B cell (primary cell): ENCODE measurements at regions not wholly inside any gene's neighbourhood (a gene's known extent, or its start where the extent isn't known, plus 50 kb on each side); places are given as distances from the start of the nearest gene placed in this dataset.
"Not testable (repeated sequence)": the region's sequence is repeated elsewhere in the genome, so short reads cannot be mapped to it uniquely, and the experiment has no call there.

Experiments used
- ATAC-seq: fragments of 200-7000 bp; cut with Tn5 transposase; one replicate; pipeline ENCODE4 v1.10.0; 2021; ENCODE audit warnings: low read depth, mild to moderate bottlenecking, moderate number of reproducible peaks, moderate library complexity
- CTCF ChIA-PET: fragments of 350-600 bp; sonication (Branson Sonifier 250); formaldehyde crosslinking; loops from one replicate; lab custom pipeline; 2021; ENCODE audit warnings: antibody characterized with exemption, inconsistent platforms; lab: Charles Lee
- POLR2A ChIA-PET: fragments of 350-600 bp; sonication (Branson Sonifier 250); formaldehyde crosslinking; loops from one replicate; lab custom pipeline; 2021; ENCODE audit warnings: antibody characterized with exemption; lab: Charles Lee
- DNase-seq: peaks from one replicate; pipeline ENCODE4 v3.0.0; 2013
- H2AFZ ChIP-seq: 2 replicates; pipeline ENCODE4 v1.6.1; 2012; ENCODE audit warnings: mild to moderate bottlenecking, low read depth, low read length; ENCODE audit not compliant: insufficient read depth, poor library complexity, severe bottlenecking
- H3K27ac ChIP-seq, 2 donors: 1 replicate in 1 of 2; 2 replicates in 1 of 2; pipeline ENCODE4 v1.5.1; 2012 to 2013; ENCODE audit warnings: low read length in 2 of 2, mild to moderate bottlenecking in 2 of 2, moderate library complexity in 1 of 2
- H3K27me3 ChIP-seq, 4 experiments: fragments of 200-600 bp in 1 of 4; sonication (generic) in 1 of 4; replicated peaks in 1 of 4; 1 replicate in 2 of 4; 2 replicates in 2 of 4; pipeline versions ENCODE4 v1.6.1 to v1.7.0; 2013 to 2016; ENCODE audit warnings: low read length in 3 of 4, mild to moderate bottlenecking in 2 of 4, mixed read lengths in 1 of 4, moderate library complexity in 1 of 4; ENCODE audit not compliant: insufficient read depth in 4 of 4, control insufficient read depth in 3 of 4; ENCODE audit errors: control extremely low read depth in 1 of 4
- H3K36me3 ChIP-seq, 2 experiments: replicated peaks in 1 of 2; 1 replicate in 1 of 2; 2 replicates in 1 of 2; pipeline versions ENCODE4 v1.6.1 to v1.7.1; 2013; ENCODE audit warnings: low read length in 1 of 2; ENCODE audit not compliant: insufficient read depth in 2 of 2, control insufficient read depth in 1 of 2; ENCODE audit errors: control extremely low read depth in 1 of 2, extremely low read depth in 1 of 2
- H3K4me1 ChIP-seq, 2 donors: fragments of 200-600 bp in 1 of 2; sonication (generic) in 1 of 2; 1 replicate in 1 of 2; 2 replicates in 1 of 2; pipeline versions ENCODE4 v1.5.1 to v1.6.1; 2013 to 2017; ENCODE audit warnings: low read length in 2 of 2; ENCODE audit not compliant: control insufficient read depth in 2 of 2, insufficient read depth in 2 of 2
- H3K4me2 ChIP-seq: replicated peaks from 2 replicates; pipeline ENCODE3; 2012; ENCODE audit warnings: mild to moderate bottlenecking, low read depth, low read length; ENCODE audit not compliant: poor library complexity, severe bottlenecking
- H3K4me3 ChIP-seq, 5 experiments: fragments of 200-600 bp in 1 of 5; sonication (generic) in 1 of 5; 1 replicate in 3 of 5; 2 replicates in 2 of 5; pipeline versions ENCODE4 v1.5.1 to v1.7.0; 2011 to 2016; ENCODE audit warnings: low read length in 4 of 5, mild to moderate bottlenecking in 4 of 5, low read depth in 2 of 5, control low read depth in 1 of 5, moderate library complexity in 1 of 5; ENCODE audit not compliant: insufficient read depth in 1 of 5; ENCODE audit errors: control extremely low read depth in 1 of 5, extremely low read depth in 1 of 5
- H3K79me2 ChIP-seq: fragments of 200-600 bp; sonication (generic); one replicate; pipeline ENCODE4 v1.6.0; 2016; ENCODE audit warnings: low read length; ENCODE audit not compliant: control insufficient read depth, insufficient read depth
- H3K9ac ChIP-seq: fragments of 200-600 bp; sonication (generic); 2 replicates; pipeline ENCODE4 v1.6.1; 2017; ENCODE audit warnings: mild to moderate bottlenecking, low read length, moderate library complexity
- H3K9me3 ChIP-seq, 3 donors: one replicate each; pipeline versions ENCODE4 v1.6.1 to v1.7.1; 2013; ENCODE audit warnings: low read length in 2 of 3; ENCODE audit not compliant: control insufficient read depth in 2 of 3, insufficient read depth in 1 of 3; ENCODE audit errors: control extremely low read depth in 1 of 3
- H4K20me1 ChIP-seq: 2 replicates; pipeline ENCODE4 v1.6.0; 2012; ENCODE audit warnings: mild to moderate bottlenecking, low read length; ENCODE audit not compliant: insufficient read depth, control insufficient read depth, poor library complexity, severe bottlenecking
- H3K27ac Mint-ChIP-seq: one replicate; pipeline ENCODE4 v1.8.0; 2021; ENCODE audit warnings: mixed read lengths
- H3K27me3 Mint-ChIP-seq: one replicate; pipeline ENCODE4 v1.8.0; 2021; ENCODE audit warnings: mixed read lengths
- H3K4me1 Mint-ChIP-seq: one replicate; pipeline ENCODE4 v1.8.0; 2021; ENCODE audit warnings: mixed read lengths
- H3K4me3 Mint-ChIP-seq: one replicate; pipeline ENCODE4 v1.8.0; 2021; ENCODE audit warnings: mixed read lengths
- H3K9me3 Mint-ChIP-seq: one replicate; pipeline ENCODE4 v1.8.0; 2022; ENCODE audit warnings: mixed read lengths; ENCODE audit not compliant: insufficient read depth
- WGBS: methylation state at CpG from one replicate; pipeline ENCODE4 v1.1.5; 2013; ENCODE audit warnings: missing lambda C conversion rate; ENCODE audit not compliant: insufficient coverage; 5-methylcytosine and 5-hydroxymethylcytosine counted together
- intact Hi-C: fragments of 100-400 bp; cut with micrococcal nuclease; formaldehyde crosslinking; loops from one replicate; pipeline ENCODE4 v1.10.0; 2022

- not testable (repeated sequence) for H3K4me1 ChIP-seq, ATAC-seq
Observed at GRCh38 chr2:132307613-132308198, 108.9 kb upstream of the GPR39 start.

GRCh38 chr2:132309203-132309602 lies 107.4 kb upstream of the GPR39 start:
- WGBS, result no CpG with 5 or more reads among the region's 1 CpG
- H3K4me3 ChIP-seq, CTCF ChIA-PET, H3K9me3 Mint-ChIP-seq, H3K4me2 ChIP-seq, H2AFZ ChIP-seq, H3K27me3 Mint-ChIP-seq, H3K9ac ChIP-seq, H3K4me3 Mint-ChIP-seq, ATAC-seq, POLR2A ChIA-PET, H3K36me3 ChIP-seq, intact Hi-C loops, DNase-seq, H3K79me2 ChIP-seq, H3K27ac ChIP-seq, H3K9me3 ChIP-seq, H4K20me1 ChIP-seq, H3K4me1 ChIP-seq, H3K4me1 Mint-ChIP-seq, H3K27ac Mint-ChIP-seq, H3K27me3 ChIP-seq: not testable (repeated sequence)

More at GRCh38 chr2:132307613-132308198, 108.9 kb upstream of the GPR39 start:
- H4K20me1 ChIP-seq, H3K9me3 Mint-ChIP-seq, H3K4me1 Mint-ChIP-seq, POLR2A ChIA-PET, H2AFZ ChIP-seq, intact Hi-C loops, H3K27ac Mint-ChIP-seq, DNase-seq, H3K4me2 ChIP-seq, H3K27ac ChIP-seq, CTCF ChIA-PET, H3K27me3 Mint-ChIP-seq, H3K9ac ChIP-seq, H3K27me3 ChIP-seq, H3K4me3 ChIP-seq, H3K36me3 ChIP-seq, H3K9me3 ChIP-seq, H3K4me3 Mint-ChIP-seq, H3K79me2 ChIP-seq: not testable (repeated sequence)
- WGBS, result no CpG with 5 or more reads among the region's 2 CpGs

- H3K4me3 Mint-ChIP-seq, H3K9me3 ChIP-seq, H3K9ac ChIP-seq, H3K27me3 ChIP-seq, H3K4me3 ChIP-seq, H3K36me3 ChIP-seq, H3K27me3 Mint-ChIP-seq, H3K4me1 Mint-ChIP-seq, POLR2A ChIA-PET, ATAC-seq, H3K4me1 ChIP-seq, DNase-seq, CTCF ChIA-PET, H4K20me1 ChIP-seq, intact Hi-C loops, H2AFZ ChIP-seq, H3K9me3 Mint-ChIP-seq, H3K27ac Mint-ChIP-seq, H3K4me2 ChIP-seq, H3K27ac ChIP-seq, H3K79me2 ChIP-seq: not testable (repeated sequence)
- no CpG with 5 or more reads among the region's 2 CpGs for WGBS
Observed at GRCh38 chr2:132315546-132315945, 101.1 kb upstream of the GPR39 start.

GRCh38 chr2:132317026-132317680 lies 99.5 kb upstream of the GPR39 start:
- H3K9me3 Mint-ChIP-seq, H3K4me1 Mint-ChIP-seq, H3K4me3 Mint-ChIP-seq, H4K20me1 ChIP-seq, H3K36me3 ChIP-seq, H3K9ac ChIP-seq, H3K4me3 ChIP-seq, H3K4me1 ChIP-seq, H2AFZ ChIP-seq, intact Hi-C loops, H3K27ac Mint-ChIP-seq, ATAC-seq, H3K4me2 ChIP-seq, H3K27ac ChIP-seq, DNase-seq, H3K79me2 ChIP-seq, H3K9me3 ChIP-seq, H3K27me3 Mint-ChIP-seq, H3K27me3 ChIP-seq, POLR2A ChIA-PET, CTCF ChIA-PET: not testable (repeated sequence)
- WGBS, result no CpG with 5 or more reads among the region's 6 CpGs
